IPS DF 4.7 (cell line): ENCODE measurements at regions not wholly inside any gene's neighbourhood (a gene's known extent, or its start where the extent isn't known, plus 50 kb on each side); places are given as distances from the start of the nearest gene placed in this dataset.

ENCODE experiments used
- DNase-seq: peaks from one replicate; pipeline ENCODE4 v3.0.0-alpha.2; 2013; ENCODE audit warnings: low spot score; ENCODE audit errors: extremely low read depth

GRCh38 chr2:82837588-82838304 is 1621.3 kb downstream of the SUCLG1 start:
- no peak for DNase-seq

- DNase-seq = no peak
Measured at GRCh38 chr2:82834893-82835292, 1624.2 kb downstream of the SUCLG1 start.

GRCh38 chr2:82827426-82827825 is 1631.7 kb downstream of the SUCLG1 start:
- DNase-seq = no peak

- DNase-seq = no peak
Measured at GRCh38 chr2:82826437-82826836, 1632.6 kb downstream of the SUCLG1 start.

GRCh38 chr2:82825410-82826090 is 1633.5 kb downstream of the SUCLG1 start:
- no peak for DNase-seq

GRCh38 chr2:82823892-82824291 is 1635.2 kb downstream of the SUCLG1 start:
- no peak for DNase-seq

GRCh38 chr2:82819951-82820350 is 1639.1 kb downstream of the SUCLG1 start:
- DNase-seq = no peak

GRCh38 chr2:82814146-82814545 is 1644.9 kb downstream of the SUCLG1 start:
- no peak for DNase-seq

- DNase-seq = no peak
Measured at GRCh38 chr2:82811946-82812345, 1647.1 kb downstream of the SUCLG1 start.

GRCh38 chr2:82803307-82803706 is 1655.8 kb downstream of the SUCLG1 start:
- no peak for DNase-seq

GRCh38 chr2:82797469-82797868 is 1661.6 kb downstream of the SUCLG1 start:
- no peak for DNase-seq

- DNase-seq = no peak
Measured at GRCh38 chr2:82796132-82796531, 1662.9 kb downstream of the SUCLG1 start.

- no peak for DNase-seq
Measured at GRCh38 chr2:82795446-82795845, 1663.6 kb downstream of the SUCLG1 start.

GRCh38 chr2:82793711-82794435 is 1665.2 kb downstream of the SUCLG1 start:
- no peak for DNase-seq

- DNase-seq = no peak
Measured at GRCh38 chr2:82792316-82792715, 1666.8 kb downstream of the SUCLG1 start.

GRCh38 chr2:82790206-82791021 is 1668.7 kb downstream of the SUCLG1 start:
- DNase-seq = no peak

- no peak for DNase-seq
Measured at GRCh38 chr2:82789851-82790205, 1669.3 kb downstream of the SUCLG1 start.

- DNase-seq = no peak
Measured at GRCh38 chr2:82781176-82781915, 1677.7 kb downstream of the SUCLG1 start.

- no peak for DNase-seq
Measured at GRCh38 chr2:82780050-82780449, 1679.0 kb downstream of the SUCLG1 start.

- DNase-seq = no peak
Measured at GRCh38 chr2:82752396-82752795, 1706.7 kb downstream of the SUCLG1 start.

- no peak for DNase-seq
Measured at GRCh38 chr2:82748653-82749052, 1710.4 kb downstream of the SUCLG1 start.
